Osteoblast (primary cell): ENCODE measurements at regions not wholly inside any gene's neighbourhood (a gene's known extent, or its start where the extent isn't known, plus 50 kb on each side); places are given as distances from the start of the nearest gene placed in this dataset.
"Not testable (repeated sequence)": the region's sequence is repeated elsewhere in the genome, so short reads cannot be mapped to it uniquely, and the experiment has no call there.

Experiments
- DNase-seq: peaks from one replicate; pipeline ENCODE4 v3.0.0; 2011; ENCODE audit warnings: low spot score, mixed read lengths; ENCODE audit not compliant: insufficient read length; ENCODE audit errors: missing footprints
- H2AFZ ChIP-seq: 2 replicates; pipeline ENCODE4 v1.6.0; 2011; ENCODE audit warnings: mild to moderate bottlenecking, low read length
- H3K27ac ChIP-seq: 2 replicates; pipeline ENCODE4 v1.5.1; 2011; ENCODE audit warnings: mild to moderate bottlenecking, low read depth, low read length, moderate library complexity
- H3K27me3 ChIP-seq: 2 replicates; pipeline ENCODE4 v1.6.0; 2012; ENCODE audit warnings: mild to moderate bottlenecking, control low read depth, inconsistent platforms, low read length, moderate library complexity; ENCODE audit not compliant: insufficient read depth
- H3K36me3 ChIP-seq: 2 replicates; pipeline ENCODE4 v1.5.1; 2011; ENCODE audit warnings: mild to moderate bottlenecking, low read length, control low read depth, moderate library complexity; ENCODE audit not compliant: insufficient read depth
- H3K4me1 ChIP-seq: 2 replicates; pipeline ENCODE4 v1.5.1; 2011; ENCODE audit warnings: mild to moderate bottlenecking, low read length, control low read depth, moderate library complexity; ENCODE audit not compliant: insufficient read depth
- H3K4me2 ChIP-seq: 2 replicates; pipeline ENCODE4 v1.6.0; 2011; ENCODE audit warnings: mild to moderate bottlenecking, low read length; ENCODE audit not compliant: insufficient read depth
- H3K4me3 ChIP-seq: fragments of 200-600 bp; sonication (generic); 3 replicates; pipeline ENCODE4 v1.5.1; 2012; ENCODE audit warnings: mild to moderate bottlenecking, low read length, inconsistent platforms; ENCODE audit not compliant: insufficient read depth
- H3K79me2 ChIP-seq: 2 replicates; pipeline ENCODE4 v1.6.0; 2012; ENCODE audit warnings: mild to moderate bottlenecking, low read length, control low read depth, inconsistent platforms; ENCODE audit not compliant: insufficient read depth
- H3K9me3 ChIP-seq: 2 replicates; pipeline ENCODE4 v1.5.1; 2011; ENCODE audit warnings: low read depth, low read length, control low read depth
- H4K20me1 ChIP-seq: 2 replicates; pipeline ENCODE4 v1.6.0; 2012; ENCODE audit warnings: mild to moderate bottlenecking, low read length, control low read depth; ENCODE audit not compliant: insufficient read depth
- TF ChIP-seq, protein P1 (sequence below): IDR thresholded peaks from 2 replicates; pipeline ENCODE4 v1.5.1; 2011; ENCODE audit warnings: mild to moderate bottlenecking, low read depth, low read length, moderate library complexity; ENCODE audit errors: extremely low read depth

DNA sequence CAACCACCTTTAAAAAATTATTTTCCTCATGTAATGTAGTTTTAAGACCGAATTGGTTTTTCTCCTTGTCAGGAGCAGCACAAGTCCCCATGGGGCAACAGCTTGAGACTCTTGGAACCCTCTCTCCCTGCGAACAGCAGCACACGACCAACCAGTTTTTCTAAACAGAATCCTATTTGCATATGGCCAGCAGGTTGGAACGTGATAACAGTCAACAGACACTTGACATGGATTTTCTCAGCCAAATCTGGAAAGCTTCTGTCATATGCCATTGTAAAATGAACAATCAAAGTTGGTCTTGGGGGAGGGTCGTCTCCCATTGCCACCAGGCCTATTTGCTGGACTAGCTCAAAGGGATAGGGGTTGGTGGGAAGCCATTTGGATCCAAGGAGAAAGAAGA is 1915.0 kb upstream of the FLRT2 start:
- H3K79me2 ChIP-seq: no peaks in the 10 kb centered on the region
- H2AFZ ChIP-seq: no peak overlapping the region
- H3K4me3 ChIP-seq: no peak overlapping the region
- H3K4me1 ChIP-seq: no peaks in the 10 kb centered on the region
- peaks cover 6% of the 10 kb centered on the region for H3K9me3 ChIP-seq
- H4K20me1 ChIP-seq: no peaks in the 10 kb centered on the region
- TF ChIP-seq, protein P1, sequence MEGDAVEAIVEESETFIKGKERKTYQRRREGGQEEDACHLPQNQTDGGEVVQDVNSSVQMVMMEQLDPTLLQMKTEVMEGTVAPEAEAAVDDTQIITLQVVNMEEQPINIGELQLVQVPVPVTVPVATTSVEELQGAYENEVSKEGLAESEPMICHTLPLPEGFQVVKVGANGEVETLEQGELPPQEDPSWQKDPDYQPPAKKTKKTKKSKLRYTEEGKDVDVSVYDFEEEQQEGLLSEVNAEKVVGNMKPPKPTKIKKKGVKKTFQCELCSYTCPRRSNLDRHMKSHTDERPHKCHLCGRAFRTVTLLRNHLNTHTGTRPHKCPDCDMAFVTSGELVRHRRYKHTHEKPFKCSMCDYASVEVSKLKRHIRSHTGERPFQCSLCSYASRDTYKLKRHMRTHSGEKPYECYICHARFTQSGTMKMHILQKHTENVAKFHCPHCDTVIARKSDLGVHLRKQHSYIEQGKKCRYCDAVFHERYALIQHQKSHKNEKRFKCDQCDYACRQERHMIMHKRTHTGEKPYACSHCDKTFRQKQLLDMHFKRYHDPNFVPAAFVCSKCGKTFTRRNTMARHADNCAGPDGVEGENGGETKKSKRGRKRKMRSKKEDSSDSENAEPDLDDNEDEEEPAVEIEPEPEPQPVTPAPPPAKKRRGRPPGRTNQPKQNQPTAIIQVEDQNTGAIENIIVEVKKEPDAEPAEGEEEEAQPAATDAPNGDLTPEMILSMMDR: no peak
- H3K27ac ChIP-seq: no peak overlapping the region
- H3K27me3 ChIP-seq: no peaks in the 10 kb centered on the region
- no peak overlapping the region for H3K4me2 ChIP-seq
- no peaks in the 10 kb centered on the region for H3K36me3 ChIP-seq
- no peak for DNase-seq

DNA sequence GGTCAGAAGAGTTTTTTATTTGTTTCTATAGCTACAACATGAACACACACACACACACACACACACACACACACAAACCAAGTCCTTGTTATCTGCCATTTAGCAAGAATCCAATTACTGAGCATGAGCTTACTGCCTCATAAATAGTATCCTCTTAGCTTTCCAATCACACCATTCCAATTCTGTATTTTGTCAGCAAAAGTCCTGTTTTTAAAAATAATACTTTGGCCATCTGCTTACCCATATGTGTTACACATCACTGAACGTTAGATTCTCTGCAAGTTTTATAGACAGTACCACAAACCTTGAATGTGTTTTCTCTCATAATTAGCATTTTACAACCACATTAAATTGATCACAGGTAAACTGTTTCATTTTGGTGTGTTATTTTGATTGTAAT is 1905.4 kb upstream of the FLRT2 start:
- Histone ChIP-seq H4K20me1 (no peaks in the 10 kb centered on the region), H3K4me1 (no peaks in the 10 kb centered on the region), H3K4me2 (no peak overlapping the region), H3K4me3 (no peak overlapping the region), H2AFZ (no peak overlapping the region), H3K79me2 (no peaks in the 10 kb centered on the region), H3K27ac (no peak overlapping the region), H3K9me3 (no peaks in the 10 kb centered on the region), H3K27me3 (no peaks in the 10 kb centered on the region), H3K36me3 (no peaks in the 10 kb centered on the region)
- DNase-seq: no peak
- TF ChIP-seq, protein P1: no peak

DNA sequence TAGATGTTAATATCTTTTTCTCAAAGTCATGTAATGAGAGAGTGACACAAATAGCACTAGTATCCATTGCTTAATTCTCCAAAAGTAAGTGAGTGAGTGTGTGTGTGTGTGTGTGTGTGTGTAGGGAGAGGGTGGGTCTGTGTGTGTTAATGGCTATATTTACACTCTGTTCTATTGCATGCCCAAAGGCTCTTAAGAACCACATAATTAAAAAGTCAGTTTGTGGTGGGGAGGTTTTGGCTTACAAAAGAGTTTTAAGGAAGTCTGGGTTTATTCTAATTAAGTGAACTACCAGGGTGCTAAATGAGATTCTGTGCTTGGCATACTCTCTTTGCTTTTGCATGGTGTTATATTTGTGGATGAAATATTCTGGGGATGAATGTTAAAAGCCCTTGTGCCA is 1897.6 kb upstream of the FLRT2 start:
- no peaks in the 10 kb centered on the region for H4K20me1 ChIP-seq
- H3K27ac ChIP-seq: no peak overlapping the region
- H3K4me2 ChIP-seq: no peak overlapping the region
- no peaks in the 10 kb centered on the region for H3K27me3 ChIP-seq
- H3K9me3 ChIP-seq: no peaks in the 10 kb centered on the region
- no peaks in the 10 kb centered on the region for H3K79me2 ChIP-seq
- no peak for DNase-seq
- TF ChIP-seq, protein P1: no peak
- H3K4me1 ChIP-seq: no peaks in the 10 kb centered on the region
- no peaks in the 10 kb centered on the region for H3K36me3 ChIP-seq
- H2AFZ ChIP-seq: no peak overlapping the region
- no peak overlapping the region for H3K4me3 ChIP-seq

DNA sequence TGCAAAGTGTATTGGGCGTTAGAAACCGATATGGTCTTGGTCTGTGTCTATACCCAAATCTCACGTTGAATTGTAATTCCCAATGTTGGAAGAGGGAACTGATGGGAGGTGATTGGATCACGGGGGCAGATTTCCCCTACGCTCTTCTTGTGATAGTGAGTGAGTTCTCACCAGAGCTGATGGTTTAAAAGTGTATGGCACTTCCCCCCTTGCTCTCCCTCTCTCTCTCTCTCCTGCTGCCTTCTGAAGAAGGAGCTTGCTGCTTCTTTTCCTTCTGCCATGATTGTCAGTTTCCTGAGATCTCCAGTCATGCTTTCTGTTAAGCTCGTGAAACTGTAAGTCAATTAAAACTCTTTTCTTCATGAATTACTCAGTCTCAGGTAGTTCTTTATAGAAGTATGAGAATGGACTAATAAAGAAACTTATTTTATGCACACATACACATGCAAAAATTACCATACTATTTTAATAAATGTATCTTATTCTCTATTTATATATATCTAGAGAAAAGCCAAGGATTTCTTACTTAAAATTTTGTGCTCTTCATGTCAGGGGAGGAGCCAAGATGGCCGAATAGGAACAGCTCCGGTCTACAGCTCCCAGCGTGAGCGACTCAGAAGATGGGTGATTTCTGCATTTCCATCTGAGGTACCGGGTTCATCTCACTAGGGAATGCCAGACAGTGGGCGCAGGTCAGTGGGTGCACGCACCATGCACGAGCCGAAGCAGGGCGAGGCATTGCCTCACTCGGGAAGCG is 1891.0 kb upstream of the FLRT2 start:
- Histone ChIP-seq H3K4me1 (no peaks in the 10 kb centered on the region), H3K36me3 (no peaks in the 10 kb centered on the region), H3K4me2 (no peak overlapping the region), H3K79me2 (no peaks in the 10 kb centered on the region), H3K27me3 (no peaks in the 10 kb centered on the region), H3K9me3 (no peaks in the 10 kb centered on the region), H4K20me1 (no peaks in the 10 kb centered on the region), H3K27ac (no peak overlapping the region), H2AFZ (no peak overlapping the region), H3K4me3 (no peak overlapping the region)
- no peak for DNase-seq
- TF ChIP-seq, protein P1: no peak

DNA sequence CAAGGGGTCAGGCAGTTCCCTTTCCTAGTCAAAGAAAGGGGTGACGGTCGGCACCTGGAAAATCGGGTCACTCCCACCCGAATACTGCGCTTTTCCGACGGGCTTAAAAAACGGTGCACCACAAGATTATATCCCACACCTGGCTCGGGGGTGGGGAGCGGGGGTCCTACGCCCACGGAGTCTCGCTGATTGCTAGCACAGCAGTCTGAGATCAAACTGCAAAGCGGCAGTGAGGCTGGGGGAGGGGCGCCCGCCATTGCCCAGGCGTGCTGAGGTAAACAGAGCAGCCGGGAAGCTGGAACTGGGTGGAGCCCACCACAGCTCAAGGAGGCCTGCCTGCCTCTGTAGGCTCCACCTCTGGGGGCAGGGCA is 1890.5 kb upstream of the FLRT2 start:
- not testable (repeated sequence) for H4K20me1 ChIP-seq, DNase-seq, H3K79me2 ChIP-seq, H3K36me3 ChIP-seq, H3K4me3 ChIP-seq, H3K4me2 ChIP-seq, H2AFZ ChIP-seq, H3K27me3 ChIP-seq, H3K27ac ChIP-seq, H3K4me1 ChIP-seq, H3K9me3 ChIP-seq
